ENCODE measurements at regions not wholly inside any gene's neighbourhood (a gene's known extent, or its start where the extent isn't known, plus 50 kb on each side); places are given as distances from the start of the nearest gene placed in this dataset.
"Not testable (repeated sequence)": the region's sequence is repeated elsewhere in the genome, so short reads cannot be mapped to it uniquely, and the experiment has no call there.

DNA sequence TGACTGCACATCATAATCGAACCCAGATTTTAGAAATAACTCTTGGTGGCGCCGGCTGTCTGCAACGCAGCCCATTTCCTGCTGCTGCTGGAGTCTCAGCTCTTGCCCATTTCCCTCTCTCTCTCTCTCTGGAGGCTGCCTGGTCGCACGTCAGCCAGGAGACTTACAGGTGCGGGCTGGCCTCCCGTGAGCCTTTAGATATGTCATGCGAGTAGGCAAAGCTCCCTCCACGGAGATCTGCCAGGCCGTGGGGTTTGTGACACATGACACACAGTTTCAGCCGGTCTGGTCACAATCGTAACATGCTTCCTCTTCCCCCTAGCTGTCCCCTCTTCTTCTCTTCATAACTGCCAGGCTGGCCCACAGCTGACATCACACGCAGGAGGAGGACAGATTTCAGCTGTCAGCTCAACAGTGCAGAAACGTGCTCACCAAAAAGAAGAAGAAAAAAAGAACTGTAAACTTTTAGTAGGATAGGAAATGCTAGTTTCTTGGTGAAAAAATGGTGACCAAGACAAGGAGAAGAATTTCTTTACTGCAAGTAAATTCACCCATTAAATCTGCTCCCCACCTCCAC lies 489.3 kb downstream of the ZNF516 start:
- Histone ChIP-seq H3K27me3 (ENCODE audit: control insufficient read depth, insufficient read depth, low read length) (no peaks in the 10 kb centered on the region), H3K4me3 (ENCODE audit: low read length in 3 of 3) (peak overlapping the region in 1 of 3 donors; percentile 4), H3K27ac (ENCODE audit: low read depth in 2 of 2, low read length in 2 of 2) (no peak overlapping the region), H3K4me1 (ENCODE audit: control insufficient read depth in 2 of 3, insufficient read depth in 2 of 3, low read depth in 1 of 3, low read length in 3 of 3) (no peaks in the 10 kb centered on the region), H3K36me3 (ENCODE audit: control insufficient read depth in 2 of 3, insufficient read depth in 3 of 3, low read length in 3 of 3) (no peaks in the 10 kb centered on the region), H3K9ac (ENCODE audit: low read length in 3 of 3) (no peak overlapping the region), H3K9me3 (ENCODE audit: control insufficient read depth in 2 of 3, insufficient read depth in 1 of 3, low read length in 3 of 3) (no peaks in the 10 kb centered on the region)
- peak in 4 of 5 donors; percentile 48 to 70 (median 56) for DNase-seq
- TF ChIP-seq, protein P1, sequence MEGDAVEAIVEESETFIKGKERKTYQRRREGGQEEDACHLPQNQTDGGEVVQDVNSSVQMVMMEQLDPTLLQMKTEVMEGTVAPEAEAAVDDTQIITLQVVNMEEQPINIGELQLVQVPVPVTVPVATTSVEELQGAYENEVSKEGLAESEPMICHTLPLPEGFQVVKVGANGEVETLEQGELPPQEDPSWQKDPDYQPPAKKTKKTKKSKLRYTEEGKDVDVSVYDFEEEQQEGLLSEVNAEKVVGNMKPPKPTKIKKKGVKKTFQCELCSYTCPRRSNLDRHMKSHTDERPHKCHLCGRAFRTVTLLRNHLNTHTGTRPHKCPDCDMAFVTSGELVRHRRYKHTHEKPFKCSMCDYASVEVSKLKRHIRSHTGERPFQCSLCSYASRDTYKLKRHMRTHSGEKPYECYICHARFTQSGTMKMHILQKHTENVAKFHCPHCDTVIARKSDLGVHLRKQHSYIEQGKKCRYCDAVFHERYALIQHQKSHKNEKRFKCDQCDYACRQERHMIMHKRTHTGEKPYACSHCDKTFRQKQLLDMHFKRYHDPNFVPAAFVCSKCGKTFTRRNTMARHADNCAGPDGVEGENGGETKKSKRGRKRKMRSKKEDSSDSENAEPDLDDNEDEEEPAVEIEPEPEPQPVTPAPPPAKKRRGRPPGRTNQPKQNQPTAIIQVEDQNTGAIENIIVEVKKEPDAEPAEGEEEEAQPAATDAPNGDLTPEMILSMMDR (IDR thresholded peaks at IDR 0.05; ENCODE audit: borderline replicate concordance, extremely low read depth, insufficient read depth) = no peak
- intact Hi-C loops (cut with DNase I) = no loop called here
- no peak for FAIRE-seq

DNA sequence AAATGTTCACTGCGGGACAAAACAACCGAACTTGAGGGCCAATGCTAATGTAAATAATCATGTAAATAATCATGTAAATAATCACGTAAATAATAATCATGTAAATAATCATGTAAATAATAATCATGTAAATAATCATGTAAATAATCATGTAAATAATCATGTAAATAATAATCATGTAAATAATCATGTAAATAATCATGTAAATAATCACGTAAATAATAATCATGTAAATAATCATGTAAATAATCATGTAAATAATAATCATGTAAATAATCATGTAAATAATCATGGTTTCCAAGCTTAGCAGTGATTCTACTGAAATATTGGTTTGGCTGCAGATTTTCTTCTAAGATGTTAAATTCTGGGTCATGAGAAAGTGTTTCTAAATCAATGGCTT lies 507.1 kb downstream of the ZNF516 start:
- H3K4me3 ChIP-seq (ENCODE audit: low read length in 3 of 3); H3K36me3 ChIP-seq (ENCODE audit: control insufficient read depth in 2 of 3, insufficient read depth in 3 of 3, low read length in 3 of 3); H3K27ac ChIP-seq (ENCODE audit: low read depth in 2 of 2, low read length in 2 of 2); intact Hi-C loops (cut with DNase I); H3K9ac ChIP-seq (ENCODE audit: low read length in 3 of 3); H3K9me3 ChIP-seq (ENCODE audit: control insufficient read depth in 2 of 3, insufficient read depth in 1 of 3, low read length in 3 of 3); DNase-seq; H3K4me1 ChIP-seq (ENCODE audit: control insufficient read depth in 2 of 3, insufficient read depth in 2 of 3, low read depth in 1 of 3, low read length in 3 of 3); H3K27me3 ChIP-seq (ENCODE audit: control insufficient read depth, insufficient read depth, low read length): not testable (repeated sequence)
- peak; percentile 99 for FAIRE-seq

DNA sequence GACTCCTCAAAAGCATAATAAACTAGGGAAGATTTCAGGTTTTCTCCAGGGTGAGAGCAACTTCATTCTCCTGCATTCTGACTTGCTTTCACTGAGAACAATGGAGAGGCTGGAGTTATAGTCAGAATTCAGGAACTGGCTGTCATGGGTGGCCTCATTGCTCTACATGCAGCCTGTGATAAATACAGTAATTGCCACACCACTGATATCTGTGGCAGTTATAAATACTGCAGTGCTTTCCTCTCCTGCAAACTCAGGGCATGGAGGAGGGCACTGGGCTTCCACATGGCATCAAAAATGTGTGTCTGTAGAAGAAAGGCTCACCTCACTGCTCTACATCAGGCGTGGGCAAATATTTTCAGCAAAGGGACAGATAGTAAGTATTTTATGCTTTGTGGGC lies 510.2 kb downstream of the ZNF516 start:
- intact Hi-C loops (cut with DNase I) = no loop called here
- Histone ChIP-seq H3K27ac (ENCODE audit: low read depth in 2 of 2, low read length in 2 of 2) (no peak overlapping the region), H3K27me3 (ENCODE audit: control insufficient read depth, insufficient read depth, low read length) (no peaks in the 10 kb centered on the region), H3K4me1 (ENCODE audit: control insufficient read depth in 2 of 3, insufficient read depth in 2 of 3, low read depth in 1 of 3, low read length in 3 of 3) (no peaks in the 10 kb centered on the region), H3K9ac (ENCODE audit: low read length in 3 of 3) (no peak overlapping the region), H3K9me3 (ENCODE audit: control insufficient read depth in 2 of 3, insufficient read depth in 1 of 3, low read length in 3 of 3) (no peaks in the 10 kb centered on the region), H3K36me3 (ENCODE audit: control insufficient read depth in 2 of 3, insufficient read depth in 3 of 3, low read length in 3 of 3) (no peaks in the 10 kb centered on the region), H3K4me3 (ENCODE audit: low read length in 3 of 3) (no peak overlapping the region)
- no peak for DNase-seq
- no peak for FAIRE-seq
- TF ChIP-seq, protein P1 (IDR thresholded peaks at IDR 0.05; ENCODE audit: borderline replicate concordance, extremely low read depth, insufficient read depth) = no peak

DNA sequence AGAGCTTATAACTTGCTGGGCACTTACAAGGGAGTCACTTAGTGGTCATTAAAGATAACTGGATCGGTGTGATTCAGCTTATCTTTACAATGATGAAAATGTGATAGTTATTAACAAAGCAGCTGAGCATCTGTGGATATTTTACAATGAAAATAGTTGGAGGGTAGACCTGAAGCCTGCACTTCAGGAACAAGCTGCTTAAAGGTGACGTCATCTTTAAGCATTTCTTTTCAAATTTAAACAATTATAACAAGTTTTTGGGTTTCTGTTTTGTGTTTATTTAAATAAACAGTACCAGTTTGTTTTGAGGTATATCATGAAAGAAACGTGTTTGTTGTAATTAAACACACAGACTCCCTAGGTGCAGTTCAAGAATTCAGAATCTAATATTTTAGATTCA lies 513.9 kb downstream of the ZNF516 start:
- Histone ChIP-seq H3K9me3 (ENCODE audit: control insufficient read depth in 2 of 3, insufficient read depth in 1 of 3, low read length in 3 of 3) (no peaks in the 10 kb centered on the region), H3K36me3 (ENCODE audit: control insufficient read depth in 2 of 3, insufficient read depth in 3 of 3, low read length in 3 of 3) (no peaks in the 10 kb centered on the region), H3K27me3 (ENCODE audit: control insufficient read depth, insufficient read depth, low read length) (no peaks in the 10 kb centered on the region), H3K4me3 (ENCODE audit: low read length in 3 of 3) (no peak overlapping the region), H3K27ac (ENCODE audit: low read depth in 2 of 2, low read length in 2 of 2) (no peak overlapping the region), H3K4me1 (ENCODE audit: control insufficient read depth in 2 of 3, insufficient read depth in 2 of 3, low read depth in 1 of 3, low read length in 3 of 3) (no peaks in the 10 kb centered on the region), H3K9ac (ENCODE audit: low read length in 3 of 3) (no peak overlapping the region)
- DNase-seq = no peak
- intact Hi-C loops (cut with DNase I) = no loop called here
- no peak for FAIRE-seq
- TF ChIP-seq, protein P1 (IDR thresholded peaks at IDR 0.05; ENCODE audit: borderline replicate concordance, extremely low read depth, insufficient read depth) = no peak

Measured in kidney (tissue), 13 donors.